ENCODE measurements at regions not wholly inside any gene's neighbourhood (a gene's known extent, or its start where the extent isn't known, plus 50 kb on each side); places are given as distances from the start of the nearest gene placed in this dataset.

GRCh38 chr10:107978455-107978854 is 813.9 kb upstream of the SORCS1 start (continued):
- no peak for TF ChIP-seq ZNF398 (tag by site-specific recombination; IDR thresholded peaks at IDR 0.05)
- TF ChIP-seq ZFP41 (tag by site-specific recombination; IDR thresholded peaks at IDR 0.05; ENCODE audit: borderline replicate concordance) = no peak
- no peak for TF ChIP-seq KLF9 (tag by site-specific recombination; IDR thresholded peaks at IDR 0.05; ENCODE audit: low read depth)
- TF ChIP-seq, protein P1, sequence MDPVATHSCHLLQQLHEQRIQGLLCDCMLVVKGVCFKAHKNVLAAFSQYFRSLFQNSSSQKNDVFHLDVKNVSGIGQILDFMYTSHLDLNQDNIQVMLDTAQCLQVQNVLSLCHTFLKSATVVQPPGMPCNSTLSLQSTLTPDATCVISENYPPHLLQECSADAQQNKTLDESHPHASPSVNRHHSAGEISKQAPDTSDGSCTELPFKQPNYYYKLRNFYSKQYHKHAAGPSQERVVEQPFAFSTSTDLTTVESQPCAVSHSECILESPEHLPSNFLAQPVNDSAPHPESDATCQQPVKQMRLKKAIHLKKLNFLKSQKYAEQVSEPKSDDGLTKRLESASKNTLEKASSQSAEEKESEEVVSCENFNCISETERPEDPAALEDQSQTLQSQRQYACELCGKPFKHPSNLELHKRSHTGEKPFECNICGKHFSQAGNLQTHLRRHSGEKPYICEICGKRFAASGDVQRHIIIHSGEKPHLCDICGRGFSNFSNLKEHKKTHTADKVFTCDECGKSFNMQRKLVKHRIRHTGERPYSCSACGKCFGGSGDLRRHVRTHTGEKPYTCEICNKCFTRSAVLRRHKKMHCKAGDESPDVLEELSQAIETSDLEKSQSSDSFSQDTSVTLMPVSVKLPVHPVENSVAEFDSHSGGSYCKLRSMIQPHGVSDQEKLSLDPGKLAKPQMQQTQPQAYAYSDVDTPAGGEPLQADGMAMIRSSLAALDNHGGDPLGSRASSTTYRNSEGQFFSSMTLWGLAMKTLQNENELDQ (tag by site-specific recombination; IDR thresholded peaks at IDR 0.05; ENCODE audit: low read depth) = no peak
- TF ChIP-seq ZNF416 (tag by site-specific recombination; IDR thresholded peaks at IDR 0.05) = no peak
- TF ChIP-seq, protein P2, sequence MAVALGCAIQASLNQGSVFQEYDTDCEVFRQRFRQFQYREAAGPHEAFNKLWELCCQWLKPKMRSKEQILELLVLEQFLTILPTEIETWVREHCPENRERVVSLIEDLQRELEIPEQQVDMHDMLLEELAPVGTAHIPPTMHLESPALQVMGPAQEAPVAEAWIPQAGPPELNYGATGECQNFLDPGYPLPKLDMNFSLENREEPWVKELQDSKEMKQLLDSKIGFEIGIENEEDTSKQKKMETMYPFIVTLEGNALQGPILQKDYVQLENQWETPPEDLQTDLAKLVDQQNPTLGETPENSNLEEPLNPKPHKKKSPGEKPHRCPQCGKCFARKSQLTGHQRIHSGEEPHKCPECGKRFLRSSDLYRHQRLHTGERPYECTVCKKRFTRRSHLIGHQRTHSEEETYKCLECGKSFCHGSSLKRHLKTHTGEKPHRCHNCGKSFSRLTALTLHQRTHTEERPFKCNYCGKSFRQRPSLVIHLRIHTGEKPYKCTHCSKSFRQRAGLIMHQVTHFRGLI (tag by site-specific recombination; IDR thresholded peaks at IDR 0.05) = no peak
- no peak for TF ChIP-seq ZNF560 (tag by site-specific recombination; IDR thresholded peaks at IDR 0.05; ENCODE audit: borderline replicate concordance)
- TF ChIP-seq, protein P3, sequence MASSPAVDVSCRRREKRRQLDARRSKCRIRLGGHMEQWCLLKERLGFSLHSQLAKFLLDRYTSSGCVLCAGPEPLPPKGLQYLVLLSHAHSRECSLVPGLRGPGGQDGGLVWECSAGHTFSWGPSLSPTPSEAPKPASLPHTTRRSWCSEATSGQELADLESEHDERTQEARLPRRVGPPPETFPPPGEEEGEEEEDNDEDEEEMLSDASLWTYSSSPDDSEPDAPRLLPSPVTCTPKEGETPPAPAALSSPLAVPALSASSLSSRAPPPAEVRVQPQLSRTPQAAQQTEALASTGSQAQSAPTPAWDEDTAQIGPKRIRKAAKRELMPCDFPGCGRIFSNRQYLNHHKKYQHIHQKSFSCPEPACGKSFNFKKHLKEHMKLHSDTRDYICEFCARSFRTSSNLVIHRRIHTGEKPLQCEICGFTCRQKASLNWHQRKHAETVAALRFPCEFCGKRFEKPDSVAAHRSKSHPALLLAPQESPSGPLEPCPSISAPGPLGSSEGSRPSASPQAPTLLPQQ (tag by site-specific recombination; IDR thresholded peaks at IDR 0.05) = no peak
- TF ChIP-seq ZNF549 (tag by site-specific recombination; IDR thresholded peaks at IDR 0.05) = no peak
- no peak for TF ChIP-seq ZNF544 (tag by site-specific recombination; IDR thresholded peaks at IDR 0.05)
- no peak for TF ChIP-seq RBAK (tag by site-specific recombination; IDR thresholded peaks at IDR 0.05)
- TF ChIP-seq ZNF48 (tag by site-specific recombination; IDR thresholded peaks at IDR 0.05) = no peak
- TF ChIP-seq, protein P4, sequence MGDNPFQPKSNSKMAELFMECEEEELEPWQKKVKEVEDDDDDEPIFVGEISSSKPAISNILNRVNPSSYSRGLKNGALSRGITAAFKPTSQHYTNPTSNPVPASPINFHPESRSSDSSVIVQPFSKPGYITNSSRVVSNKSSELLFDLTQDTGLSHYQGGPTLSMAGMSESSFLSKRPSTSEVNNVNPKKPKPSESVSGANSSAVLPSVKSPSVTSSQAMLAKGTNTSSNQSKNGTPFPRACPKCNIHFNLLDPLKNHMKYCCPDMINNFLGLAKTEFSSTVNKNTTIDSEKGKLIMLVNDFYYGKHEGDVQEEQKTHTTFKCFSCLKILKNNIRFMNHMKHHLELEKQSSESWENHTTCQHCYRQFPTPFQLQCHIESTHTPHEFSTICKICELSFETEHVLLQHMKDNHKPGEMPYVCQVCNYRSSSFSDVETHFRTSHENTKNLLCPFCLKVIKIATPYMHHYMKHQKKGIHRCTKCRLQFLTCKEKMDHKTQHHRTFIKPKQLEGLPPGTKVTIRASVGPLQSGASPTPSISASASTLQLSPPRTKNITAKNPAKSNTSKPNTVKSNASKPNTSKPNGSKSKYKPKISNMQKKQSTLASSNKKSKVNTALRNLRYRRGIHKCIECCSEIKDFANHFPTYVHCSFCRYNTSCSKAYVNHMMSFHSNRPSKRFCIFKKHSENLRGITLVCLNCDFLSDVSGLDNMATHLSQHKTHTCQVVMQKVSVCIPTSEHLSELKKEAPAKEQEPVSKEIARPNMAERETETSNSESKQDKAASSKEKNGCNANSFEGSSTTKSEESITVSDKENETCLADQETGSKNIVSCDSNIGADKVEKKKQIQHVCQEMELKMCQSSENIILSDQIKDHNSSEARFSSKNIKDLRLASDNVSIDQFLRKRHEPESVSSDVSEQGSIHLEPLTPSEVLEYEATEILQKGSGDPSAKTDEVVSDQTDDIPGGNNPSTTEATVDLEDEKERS (tag by site-specific recombination; IDR thresholded peaks at IDR 0.05) = no peak

DNA sequence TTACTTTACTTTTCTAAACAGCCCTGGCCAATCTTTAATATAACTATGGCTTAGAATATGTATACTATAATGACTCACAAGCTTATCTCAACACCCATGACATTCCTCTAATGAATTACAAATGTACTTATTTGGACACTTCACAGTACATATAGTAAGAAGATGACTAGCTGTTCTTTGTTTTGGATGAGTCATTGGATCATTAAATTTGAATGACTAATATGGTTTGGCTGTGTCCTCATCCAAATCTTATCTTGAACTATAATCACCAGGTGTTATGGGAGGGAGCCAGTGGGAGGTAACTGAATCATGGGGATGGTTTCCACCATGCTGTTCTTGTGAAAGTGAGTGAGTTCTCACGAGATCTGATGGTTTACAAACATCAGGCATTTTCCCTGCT is 807.5 kb upstream of the SORCS1 start:
- CTCF ChIA-PET = no interaction called here
- Histone ChIP-seq H3K4me1 (ENCODE audit: control insufficient read depth, insufficient read depth, low read length) (no peaks in the 10 kb centered on the region), H3K36me3 (ENCODE audit: control insufficient read depth in 2 of 2, insufficient read depth in 1 of 2, low read length in 2 of 2) (no peaks in the 10 kb centered on the region), H3K4me3 (ENCODE audit: low read depth, low read length) (no peak overlapping the region), H3K9me3 (ENCODE audit: control insufficient read depth, insufficient read depth, low read depth, low read length) (no peaks in the 10 kb centered on the region), H3K27ac (ENCODE audit: extremely low read depth, low read depth, low read length) (no peak overlapping the region)
- POLR2A ChIA-PET = no interaction called here
- TF ChIP-seq, protein P3 (tag by site-specific recombination; IDR thresholded peaks at IDR 0.05) = no peak
- TF ChIP-seq, protein P5, sequence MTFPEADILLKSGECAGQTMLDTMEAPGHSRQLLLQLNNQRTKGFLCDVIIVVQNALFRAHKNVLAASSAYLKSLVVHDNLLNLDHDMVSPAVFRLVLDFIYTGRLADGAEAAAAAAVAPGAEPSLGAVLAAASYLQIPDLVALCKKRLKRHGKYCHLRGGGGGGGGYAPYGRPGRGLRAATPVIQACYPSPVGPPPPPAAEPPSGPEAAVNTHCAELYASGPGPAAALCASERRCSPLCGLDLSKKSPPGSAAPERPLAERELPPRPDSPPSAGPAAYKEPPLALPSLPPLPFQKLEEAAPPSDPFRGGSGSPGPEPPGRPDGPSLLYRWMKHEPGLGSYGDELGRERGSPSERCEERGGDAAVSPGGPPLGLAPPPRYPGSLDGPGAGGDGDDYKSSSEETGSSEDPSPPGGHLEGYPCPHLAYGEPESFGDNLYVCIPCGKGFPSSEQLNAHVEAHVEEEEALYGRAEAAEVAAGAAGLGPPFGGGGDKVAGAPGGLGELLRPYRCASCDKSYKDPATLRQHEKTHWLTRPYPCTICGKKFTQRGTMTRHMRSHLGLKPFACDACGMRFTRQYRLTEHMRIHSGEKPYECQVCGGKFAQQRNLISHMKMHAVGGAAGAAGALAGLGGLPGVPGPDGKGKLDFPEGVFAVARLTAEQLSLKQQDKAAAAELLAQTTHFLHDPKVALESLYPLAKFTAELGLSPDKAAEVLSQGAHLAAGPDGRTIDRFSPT (tag by site-specific recombination; IDR thresholded peaks at IDR 0.05) = peak; percentile 47; the same call in 1 of the 2 replicates
- TF ChIP-seq KLF8 (tag by site-specific recombination; IDR thresholded peaks at IDR 0.05) (no peak), ZNF223 (tag by site-specific recombination; IDR thresholded peaks at IDR 0.05) (no peak), ZNF544 (tag by site-specific recombination; IDR thresholded peaks at IDR 0.05) (no peak)
